Epidermal melanocyte (primary cell): ENCODE measurements at regions not wholly inside any gene's neighbourhood (a gene's known extent, or its start where the extent isn't known, plus 50 kb on each side); places are given as distances from the start of the nearest gene placed in this dataset.

Experiments
- DNase-seq: peaks from one replicate; pipeline ENCODE4 v3.0.0; 2011; ENCODE audit warnings: low spot score; ENCODE audit not compliant: insufficient read length

GRCh38 chr14:101191101-101191720 is 287.7 kb upstream of the RTL1 start:
- no peak for DNase-seq

- no peak for DNase-seq
These were observed 288.5 kb upstream of the RTL1 start for GRCh38 chr14:101191721-101192660.

GRCh38 chr14:101192661-101193000 is 289.1 kb upstream of the RTL1 start:
- DNase-seq, result no peak

GRCh38 chr14:101193106-101193844 is 289.8 kb upstream of the RTL1 start:
- no peak for DNase-seq

GRCh38 chr14:101193845-101194372 is 290.4 kb upstream of the RTL1 start:
- no peak for DNase-seq

GRCh38 chr14:101194373-101195308 is 291.1 kb upstream of the RTL1 start:
- DNase-seq, result no peak

- DNase-seq, result no peak
These were observed 291.9 kb upstream of the RTL1 start for GRCh38 chr14:101195309-101195901.

- DNase-seq, result no peak
These were observed 292.7 kb upstream of the RTL1 start for GRCh38 chr14:101196051-101196712.

GRCh38 chr14:101196795-101197590 is 293.5 kb upstream of the RTL1 start:
- DNase-seq, result no peak

- no peak for DNase-seq
These were observed 294.3 kb upstream of the RTL1 start for GRCh38 chr14:101197595-101198397.

GRCh38 chr14:101198398-101199027 is 295.0 kb upstream of the RTL1 start:
- DNase-seq, result no peak

GRCh38 chr14:101199028-101199770 is 295.7 kb upstream of the RTL1 start:
- DNase-seq, result no peak

- no peak for DNase-seq
These were observed 296.6 kb upstream of the RTL1 start for GRCh38 chr14:101200008-101200649.

GRCh38 chr14:101200650-101201516 is 297.4 kb upstream of the RTL1 start:
- DNase-seq, result no peak

- no peak for DNase-seq
These were observed 298.1 kb upstream of the RTL1 start for GRCh38 chr14:101201535-101202151.
